ENCODE measurements at regions not wholly inside any gene's neighbourhood (a gene's known extent, or its start where the extent isn't known, plus 50 kb on each side); places are given as distances from the start of the nearest gene placed in this dataset.

DNA sequence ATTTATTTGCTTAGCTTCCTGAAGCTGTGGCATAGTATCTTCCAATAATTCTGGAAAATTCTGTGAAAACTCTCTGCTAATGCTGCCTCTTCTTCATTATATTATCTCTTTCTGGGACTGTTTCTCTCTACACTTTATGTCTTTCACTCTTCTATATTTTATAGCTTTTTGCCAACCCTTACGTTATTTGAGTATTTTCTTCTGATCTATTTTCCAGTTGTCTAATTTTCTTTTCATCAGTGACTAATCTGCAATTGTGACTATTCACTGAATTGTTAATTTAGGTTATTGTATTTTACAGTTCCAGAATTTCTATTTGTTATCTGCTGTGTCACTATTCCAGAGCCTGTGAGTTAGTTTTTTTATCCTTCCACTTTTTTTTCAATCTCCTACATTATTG lies 273.4 kb upstream of the PHYHIPL start:
- Histone ChIP-seq H3K27ac (ENCODE audit: insufficient read depth, low read depth, low read length) (no peak overlapping the region), H2AFZ (ENCODE audit: low read depth, low read length) (no peak overlapping the region), H3K36me3 (ENCODE audit: control insufficient read depth in 2 of 2, extremely low read depth in 1 of 2, insufficient read depth in 2 of 2, low read length in 2 of 2) (no peaks in the 10 kb centered on the region), H3K9me1 (replicated peaks; ENCODE audit: control insufficient read depth, extremely low read depth, insufficient read depth, low read length) (no peaks in the 10 kb centered on the region), H3K9me3 (replicated peaks; ENCODE audit: control insufficient read depth, insufficient read depth, low read length) (no peaks in the 10 kb centered on the region), H3K4me1 (ENCODE audit: control insufficient read depth, extremely low read depth, insufficient read depth, low read length) (no peaks in the 10 kb centered on the region), H3K9ac (replicated peaks; ENCODE audit: extremely low read depth, insufficient read depth, low read length) (no peak overlapping the region), H3K4me2 (ENCODE audit: insufficient read depth, low read length) (no peak overlapping the region), H3K79me2 (ENCODE audit: control insufficient read depth, insufficient read depth, low read length) (no peaks in the 10 kb centered on the region), H3K4me3 (replicated peaks in 1 of 3; ENCODE audit: insufficient read depth in 1 of 3, low read depth in 1 of 3, low read length in 3 of 3) (no peak overlapping the region), H4K20me1 (replicated peaks; ENCODE audit: control insufficient read depth, extremely low read depth, insufficient read depth, low read length) (no peaks in the 10 kb centered on the region), H3K27me3 (ENCODE audit: control insufficient read depth in 2 of 2, insufficient read depth in 2 of 2, low read length in 2 of 2) (no peaks in the 10 kb centered on the region)
- CTCF ChIA-PET: no interaction called here
- POLR2A ChIA-PET: no interaction called here
- intact Hi-C loops (cut with micrococcal nuclease): no loop called here
- dilution Hi-C loops (cut with MboI; ENCODE audit: extremely low pct_ligation_motif_present, low sequenced_read_pairs): no loop called here
- TF ChIP-seq JUN (IDR thresholded peaks at IDR 0.05; ENCODE audit: borderline replicate concordance, insufficient read depth, insufficient read length, low read depth): no peak
- TF ChIP-seq FOS (IDR thresholded peaks at IDR 0.05; ENCODE audit: borderline replicate concordance, insufficient read depth, low read length): no peak
- TF ChIP-seq, protein P1, sequence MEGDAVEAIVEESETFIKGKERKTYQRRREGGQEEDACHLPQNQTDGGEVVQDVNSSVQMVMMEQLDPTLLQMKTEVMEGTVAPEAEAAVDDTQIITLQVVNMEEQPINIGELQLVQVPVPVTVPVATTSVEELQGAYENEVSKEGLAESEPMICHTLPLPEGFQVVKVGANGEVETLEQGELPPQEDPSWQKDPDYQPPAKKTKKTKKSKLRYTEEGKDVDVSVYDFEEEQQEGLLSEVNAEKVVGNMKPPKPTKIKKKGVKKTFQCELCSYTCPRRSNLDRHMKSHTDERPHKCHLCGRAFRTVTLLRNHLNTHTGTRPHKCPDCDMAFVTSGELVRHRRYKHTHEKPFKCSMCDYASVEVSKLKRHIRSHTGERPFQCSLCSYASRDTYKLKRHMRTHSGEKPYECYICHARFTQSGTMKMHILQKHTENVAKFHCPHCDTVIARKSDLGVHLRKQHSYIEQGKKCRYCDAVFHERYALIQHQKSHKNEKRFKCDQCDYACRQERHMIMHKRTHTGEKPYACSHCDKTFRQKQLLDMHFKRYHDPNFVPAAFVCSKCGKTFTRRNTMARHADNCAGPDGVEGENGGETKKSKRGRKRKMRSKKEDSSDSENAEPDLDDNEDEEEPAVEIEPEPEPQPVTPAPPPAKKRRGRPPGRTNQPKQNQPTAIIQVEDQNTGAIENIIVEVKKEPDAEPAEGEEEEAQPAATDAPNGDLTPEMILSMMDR (IDR thresholded peaks at IDR 0.05; ENCODE audit: extremely low read depth in 1 of 2, insufficient read depth in 1 of 2, low read depth in 1 of 2, low read length in 2 of 2): no peak
- no peak for TF ChIP-seq POLR2AphosphoS5 (IDR thresholded peaks at IDR 0.05; ENCODE audit: insufficient read depth, low read depth, low read length)
- TF ChIP-seq MYC (IDR thresholded peaks at IDR 0.05; ENCODE audit: low read depth, low read length): no peak
- no peak for TF ChIP-seq GATA2 (IDR thresholded peaks at IDR 0.05; ENCODE audit: insufficient read depth, insufficient read length, low read depth, low read length)
- TF ChIP-seq, protein P2, sequence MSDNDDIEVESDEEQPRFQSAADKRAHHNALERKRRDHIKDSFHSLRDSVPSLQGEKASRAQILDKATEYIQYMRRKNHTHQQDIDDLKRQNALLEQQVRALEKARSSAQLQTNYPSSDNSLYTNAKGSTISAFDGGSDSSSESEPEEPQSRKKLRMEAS (IDR thresholded peaks at IDR 0.05; ENCODE audit: insufficient read depth, insufficient read length): no peak
- TF ChIP-seq EZH2 (IDR thresholded peaks at IDR 0.05; ENCODE audit: borderline replicate concordance, low read depth, low read length, severe bottlenecking): no peak
- TF ChIP-seq POLR2A (IDR thresholded peaks at IDR 0.05; ENCODE audit: low read depth, low read length): no peak
- FAIRE-seq (no peak), DNase-seq (ENCODE audit: low read depth, low spot score) (no peak)
- no TSS peak for BruUV-seq (replicated peaks)

All from endothelial cell of umbilical vein (primary cell).